ENCODE measurements at regions not wholly inside any gene's neighbourhood (a gene's known extent, or its start where the extent isn't known, plus 50 kb on each side); places are given as distances from the start of the nearest gene placed in this dataset.
"Not testable (repeated sequence)": the region's sequence is repeated elsewhere in the genome, so short reads cannot be mapped to it uniquely, and the experiment has no call there.

GRCh38 chr7:19953411-19953810 is 180.0 kb upstream of the TMEM196 start:
- DNase-seq: not testable (repeated sequence)

DNA sequence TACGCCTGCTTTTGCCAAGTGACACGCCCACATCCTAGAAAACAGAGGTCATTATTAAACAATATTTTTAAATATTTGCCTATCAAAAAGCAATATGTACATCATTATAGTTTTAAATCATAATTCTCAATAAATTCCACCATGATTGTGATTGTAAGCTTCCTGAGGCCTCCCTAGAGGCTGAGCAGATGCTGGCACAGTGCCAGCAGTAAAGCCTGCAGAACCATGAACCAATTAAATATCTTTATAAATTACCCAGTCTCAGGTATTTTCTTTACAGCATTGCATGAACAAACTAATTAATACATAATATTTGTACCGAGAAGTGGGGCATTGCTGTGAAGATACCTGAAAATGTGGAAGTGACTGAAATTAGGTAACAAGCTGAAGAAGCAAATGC is 174.7 kb upstream of the TMEM196 start:
- DNase-seq: no peak

GRCh38 chr7:19944363-19945120 is 171.1 kb upstream of the TMEM196 start:
- DNase-seq: no peak

DNA sequence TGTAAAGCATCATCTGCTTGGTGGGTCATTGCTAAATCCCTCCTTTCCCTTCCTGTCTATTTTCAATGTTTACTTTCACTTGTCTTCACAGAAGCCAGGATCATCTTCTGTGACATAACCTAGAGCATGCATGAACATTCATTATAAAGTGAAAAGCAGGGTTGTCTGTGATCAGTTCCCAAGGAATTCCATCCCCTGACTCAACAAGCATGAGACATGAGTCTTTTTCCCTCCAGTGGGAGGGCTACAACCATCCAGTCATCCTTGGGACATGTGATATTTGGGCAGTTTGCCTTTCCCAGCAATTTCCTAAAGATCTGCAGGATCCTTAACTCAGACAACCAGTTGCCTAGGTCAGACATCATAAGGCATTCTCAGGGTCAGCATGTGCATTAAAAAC is 166.3 kb upstream of the TMEM196 start:
- DNase-seq: no peak

- DNase-seq: peak; percentile 89
Measured at GRCh38 chr7:19932549-19933249, 159.3 kb upstream of the TMEM196 start.

DNA sequence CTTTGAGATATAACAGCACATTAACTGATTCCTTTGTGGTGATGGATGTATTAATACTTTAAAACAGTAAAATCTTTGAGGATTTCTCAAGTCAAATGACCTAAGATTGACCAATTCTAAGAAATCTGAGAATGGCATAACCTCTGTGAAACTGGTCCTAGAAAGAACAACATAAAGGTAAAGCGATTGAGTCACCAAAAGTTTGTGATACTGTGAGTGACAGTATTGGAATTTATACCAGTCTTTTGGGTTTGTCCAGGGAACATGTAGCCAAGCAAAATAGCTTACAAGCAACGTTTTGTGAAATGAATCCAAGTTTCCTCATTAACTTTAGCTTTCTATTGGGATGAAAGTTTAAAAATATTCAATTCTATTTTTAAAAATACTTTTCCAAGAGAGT is 157.4 kb upstream of the TMEM196 start:
- no peak for DNase-seq

DNA sequence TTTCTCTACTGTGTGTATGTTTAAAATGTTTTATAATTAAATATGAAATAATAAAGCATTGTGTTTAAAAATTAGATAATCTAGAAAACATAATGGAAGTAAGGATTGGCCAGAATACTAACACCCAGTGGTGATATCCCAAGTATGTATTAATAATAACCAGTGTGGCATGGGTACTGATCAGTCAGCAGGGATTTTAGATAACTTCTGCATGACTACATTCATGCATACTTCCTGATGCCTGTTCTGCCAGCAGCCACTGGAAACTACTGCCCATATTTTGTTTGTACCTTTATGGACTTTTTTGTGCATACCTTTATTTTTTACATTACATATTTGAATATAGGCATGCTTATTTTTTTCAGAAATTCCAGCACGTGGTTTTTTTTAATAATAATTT is 156.6 kb upstream of the TMEM196 start:
- no peak for DNase-seq

- no peak for DNase-seq
Measured at GRCh38 chr7:19928247-19928646, 154.8 kb upstream of the TMEM196 start.

GRCh38 chr7:19920705-19921104 is 147.3 kb upstream of the TMEM196 start:
- no peak for DNase-seq

DNA sequence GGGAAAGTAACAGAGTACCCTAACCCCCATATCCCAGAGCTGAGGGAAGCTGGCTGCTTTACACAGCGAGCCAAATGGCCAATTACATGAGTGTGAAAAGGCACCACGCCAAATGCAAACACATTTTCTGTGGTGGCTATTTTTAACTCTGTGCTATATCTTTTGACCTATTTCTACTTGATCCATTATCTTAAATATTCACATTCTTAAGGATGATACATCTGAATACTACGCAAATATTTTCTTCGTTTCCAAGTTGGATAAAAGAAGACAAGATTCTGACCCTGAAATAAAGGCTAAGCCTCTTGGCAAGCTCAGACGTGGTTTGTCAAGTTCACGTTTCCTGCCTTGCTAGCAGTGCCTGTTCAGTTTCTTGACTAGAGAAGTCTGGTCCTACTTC is 146.7 kb upstream of the TMEM196 start:
- no peak for DNase-seq

DNA sequence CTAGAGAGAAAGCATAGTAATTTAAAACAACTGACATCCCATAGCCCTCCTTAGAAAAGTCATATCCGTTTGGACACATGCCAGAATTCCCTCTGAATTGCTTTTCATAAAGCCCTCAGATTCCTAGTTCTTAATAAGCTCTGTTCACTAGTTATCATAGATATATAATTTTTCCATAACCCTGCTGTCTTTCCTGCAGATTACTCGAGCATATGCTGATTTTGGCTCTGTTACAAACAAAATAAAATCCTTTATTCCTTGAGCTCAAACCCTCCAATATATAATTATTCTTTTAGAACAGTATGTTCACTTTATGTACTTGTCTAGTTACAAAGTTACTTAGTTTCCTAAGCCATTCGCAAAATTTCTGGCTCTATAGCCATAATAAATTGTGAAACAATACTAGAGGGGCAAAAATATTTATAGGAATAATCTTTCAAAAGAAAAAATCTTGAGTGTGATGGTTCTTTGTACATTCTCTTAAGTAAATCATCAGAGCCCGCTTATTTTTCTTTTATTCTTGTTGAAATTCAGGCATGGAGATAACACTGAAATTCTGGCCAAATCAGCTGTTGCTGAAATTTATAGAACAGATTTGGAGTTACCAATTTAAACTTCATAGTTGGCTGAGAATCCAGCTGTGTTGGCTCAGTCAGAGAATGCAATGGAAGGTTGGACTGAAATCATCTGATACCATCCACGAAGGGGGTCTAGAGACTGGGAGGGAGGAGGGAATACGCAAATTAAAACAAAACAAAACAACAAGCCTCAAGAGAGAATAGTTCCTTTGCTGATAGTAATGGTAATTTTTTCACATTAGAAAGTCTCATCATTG is 146.1 kb upstream of the TMEM196 start:
- DNase-seq: no peak

- no peak for DNase-seq
Measured at GRCh38 chr7:19916046-19916445, 142.6 kb upstream of the TMEM196 start.

GRCh38 chr7:19915596-19915995 is 142.2 kb upstream of the TMEM196 start:
- no peak for DNase-seq

GRCh38 chr7:19914866-19915265 is 141.4 kb upstream of the TMEM196 start:
- DNase-seq: no peak

DNA sequence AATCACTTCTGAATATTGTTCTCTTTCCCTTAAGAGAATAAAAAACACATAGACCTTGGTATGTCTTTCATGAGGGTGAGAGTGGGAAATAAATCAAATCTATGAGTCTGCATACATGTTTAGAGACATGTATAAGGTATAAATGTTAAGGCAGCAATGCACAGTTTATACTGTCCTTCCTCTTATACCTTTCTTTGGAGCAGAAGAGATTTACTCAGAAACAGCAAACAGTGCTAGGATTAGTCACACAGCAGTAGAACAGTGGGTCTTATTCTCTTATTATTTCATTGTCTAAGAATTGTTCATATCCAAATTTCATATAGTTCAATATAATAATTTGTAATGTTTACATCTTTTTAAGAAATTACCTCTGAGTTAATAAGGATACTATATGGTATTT is 126.7 kb upstream of the TMEM196 start:
- no peak for DNase-seq

DNA sequence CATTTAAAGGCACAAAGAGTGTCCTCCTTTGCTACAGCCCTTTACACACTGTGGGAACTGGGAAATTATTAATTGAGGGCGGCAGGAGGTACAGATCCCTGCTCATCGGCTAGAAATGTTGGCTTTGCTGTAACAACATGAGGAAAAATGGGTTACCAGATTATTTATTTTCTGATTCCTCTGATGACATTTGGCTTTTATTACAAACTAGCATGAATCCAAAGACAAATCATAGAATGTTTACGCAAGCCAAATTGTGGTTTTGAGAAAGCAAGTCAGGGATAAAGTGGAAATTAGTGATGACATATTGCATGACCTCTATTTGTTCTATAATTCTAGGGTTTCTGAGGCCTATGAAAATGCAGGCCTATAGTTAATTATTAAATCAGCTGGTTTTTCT is 126.1 kb upstream of the TMEM196 start:
- no peak for DNase-seq

GRCh38 chr7:19882893-19883292 is 109.5 kb upstream of the TMEM196 start:
- not testable (repeated sequence) for DNase-seq

GRCh38 chr7:19872094-19872493 is 98.7 kb upstream of the TMEM196 start:
- DNase-seq: no peak

DNA sequence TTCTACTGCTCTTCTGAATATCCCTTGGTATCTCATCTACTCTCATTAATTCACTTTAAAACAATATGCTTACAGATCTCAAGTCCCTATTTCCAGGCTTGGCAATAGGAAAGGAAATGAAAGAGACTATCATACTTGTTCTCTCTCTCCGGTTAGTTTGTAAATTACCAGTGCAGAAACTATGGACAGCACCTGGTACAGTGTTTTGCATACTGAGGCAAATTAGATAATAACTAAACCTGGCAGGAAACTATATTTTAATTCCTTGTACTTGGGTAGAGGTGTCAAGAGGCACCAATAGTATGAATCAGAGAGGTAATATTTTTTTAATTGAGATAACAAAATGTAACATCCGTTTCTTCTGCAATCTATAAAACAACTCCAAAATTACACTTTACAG is 97.7 kb upstream of the TMEM196 start:
- DNase-seq: no peak

- DNase-seq: no peak
Measured at GRCh38 chr7:19869979-19870378, 96.6 kb upstream of the TMEM196 start.

- no peak for DNase-seq
Measured at GRCh38 chr7:19853261-19853832, 79.9 kb upstream of the TMEM196 start.

DNA sequence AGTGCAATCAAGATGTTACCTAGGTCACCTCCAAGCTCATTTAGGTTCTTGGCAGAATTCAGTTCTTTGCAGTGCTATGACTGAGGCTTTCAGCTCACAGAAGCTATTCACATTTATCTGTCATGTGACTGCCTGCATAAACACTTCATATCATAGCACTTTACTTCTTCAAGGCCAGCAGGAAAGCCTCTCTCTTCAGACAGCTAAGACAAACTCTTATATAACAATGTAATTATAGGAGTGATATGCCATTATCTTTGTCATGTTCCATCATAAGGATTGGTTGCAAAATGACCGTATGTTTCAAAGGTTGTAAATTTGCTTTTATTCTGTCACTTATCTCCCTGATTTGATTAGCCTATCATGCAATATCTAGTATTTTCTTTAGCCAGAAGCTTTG is 78.8 kb upstream of the TMEM196 start:
- DNase-seq: no peak

DNA sequence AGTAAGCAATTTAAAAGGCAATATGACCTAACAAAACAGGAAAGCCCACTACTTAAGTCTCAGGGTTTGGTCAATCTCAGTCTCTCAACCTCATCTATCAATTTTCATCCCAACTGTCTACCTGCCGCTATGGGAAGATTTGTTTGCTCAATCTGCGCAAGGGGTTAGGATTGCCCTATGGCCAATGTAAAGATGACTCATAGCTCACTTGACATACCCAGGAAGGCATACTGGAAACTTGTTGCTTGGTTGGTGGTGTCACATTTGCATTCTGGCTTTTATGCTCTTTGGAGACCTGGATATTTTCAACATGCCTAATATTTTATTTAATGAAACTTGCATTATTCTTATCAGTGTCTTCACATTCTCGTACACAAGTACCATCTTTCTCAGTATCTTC is 78.1 kb upstream of the TMEM196 start:
- no peak for DNase-seq

Data from NCI-H2171 (cell line).